ENCODE measurements at regions not wholly inside any gene's neighbourhood (a gene's known extent, or its start where the extent isn't known, plus 50 kb on each side); places are given as distances from the start of the nearest gene placed in this dataset.
"Not testable (repeated sequence)": the region's sequence is repeated elsewhere in the genome, so short reads cannot be mapped to it uniquely, and the experiment has no call there.

GRCh38 chr19:27419217-27419616, 1793.7 kb downstream of the UQCRFS1 start:
- not testable (repeated sequence) for TF ChIP-seq CTCF, POLR2AphosphoS5, POLR2A (IDR thresholded peaks at IDR 0.05)

All from breast epithelium (tissue), 3 donors.